ENCODE measurements at regions not wholly inside any gene's neighbourhood (a gene's known extent, or its start where the extent isn't known, plus 50 kb on each side); places are given as distances from the start of the nearest gene placed in this dataset.

DNA sequence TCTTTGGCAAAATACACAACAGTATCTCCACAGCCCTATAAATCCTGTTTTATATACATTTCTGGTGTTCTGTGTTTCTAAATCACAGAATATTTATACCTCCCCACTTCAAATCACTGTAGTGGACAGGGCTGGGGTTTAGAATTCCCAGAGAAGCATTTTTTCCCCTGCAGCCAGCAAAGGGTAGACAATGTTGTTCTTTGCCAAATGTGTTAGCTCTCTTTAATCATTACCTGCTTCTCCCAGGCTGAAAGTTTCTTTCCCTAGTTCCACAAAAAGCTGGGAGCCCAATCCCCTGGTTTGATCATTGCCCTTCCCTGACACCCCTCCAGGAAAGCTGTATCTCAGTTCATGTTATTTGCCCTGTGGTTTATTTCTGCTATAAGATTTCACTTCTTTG, 520.0 kb upstream of the SPHKAP start:
- no peak for DNase-seq

DNA sequence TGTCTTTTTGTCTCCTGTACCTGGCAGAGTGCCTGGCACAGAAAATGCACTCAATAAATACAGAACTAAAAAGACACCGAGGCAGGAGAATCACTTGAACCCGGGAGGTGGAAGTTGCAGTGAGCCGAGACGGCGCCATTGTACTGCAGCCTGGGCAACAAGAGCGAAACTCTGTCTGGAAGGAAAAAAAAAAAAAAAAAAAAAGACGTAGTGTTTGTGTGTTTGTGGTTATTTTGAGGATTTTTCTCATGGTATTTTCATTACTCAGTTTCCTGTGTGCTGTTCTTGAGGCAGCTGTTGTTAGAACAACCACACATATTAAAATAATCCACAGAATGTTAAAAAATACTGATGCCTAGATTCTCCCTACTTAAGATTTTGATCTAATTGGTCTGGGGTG, 519.2 kb upstream of the SPHKAP start:
- DNase-seq = no peak

- no peak for DNase-seq
Measured at GRCh38 chr2:228699888-228700287, 518.4 kb upstream of the SPHKAP start.

- DNase-seq = no peak
Measured at GRCh38 chr2:228699400-228699799, 517.9 kb upstream of the SPHKAP start.

GRCh38 chr2:228698963-228699362, 517.5 kb upstream of the SPHKAP start:
- no peak for DNase-seq

- DNase-seq = no peak
Measured at GRCh38 chr2:228697456-228697855, 516.0 kb upstream of the SPHKAP start.

GRCh38 chr2:228690681-228691080, 509.2 kb upstream of the SPHKAP start:
- no peak for DNase-seq

DNA sequence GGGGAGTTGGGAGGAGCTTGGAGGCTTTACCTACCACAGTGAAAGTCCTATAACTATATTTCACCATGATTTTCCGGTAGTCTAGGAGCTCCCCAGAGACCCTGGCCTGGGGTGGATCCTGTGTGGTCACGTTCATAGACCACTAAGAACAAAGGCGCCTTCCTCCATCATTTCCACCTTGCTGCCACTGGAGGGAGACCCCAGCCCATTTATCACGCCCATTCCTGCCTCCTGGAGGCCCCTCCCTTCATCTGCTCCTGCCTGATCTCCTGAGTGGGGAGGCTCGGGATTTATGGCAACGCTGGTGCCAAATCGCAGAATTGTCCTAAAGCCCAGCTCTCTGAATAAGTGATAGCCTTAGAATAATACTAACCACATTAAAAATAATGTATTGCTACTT, 507.6 kb upstream of the SPHKAP start:
- no peak for DNase-seq

DNA sequence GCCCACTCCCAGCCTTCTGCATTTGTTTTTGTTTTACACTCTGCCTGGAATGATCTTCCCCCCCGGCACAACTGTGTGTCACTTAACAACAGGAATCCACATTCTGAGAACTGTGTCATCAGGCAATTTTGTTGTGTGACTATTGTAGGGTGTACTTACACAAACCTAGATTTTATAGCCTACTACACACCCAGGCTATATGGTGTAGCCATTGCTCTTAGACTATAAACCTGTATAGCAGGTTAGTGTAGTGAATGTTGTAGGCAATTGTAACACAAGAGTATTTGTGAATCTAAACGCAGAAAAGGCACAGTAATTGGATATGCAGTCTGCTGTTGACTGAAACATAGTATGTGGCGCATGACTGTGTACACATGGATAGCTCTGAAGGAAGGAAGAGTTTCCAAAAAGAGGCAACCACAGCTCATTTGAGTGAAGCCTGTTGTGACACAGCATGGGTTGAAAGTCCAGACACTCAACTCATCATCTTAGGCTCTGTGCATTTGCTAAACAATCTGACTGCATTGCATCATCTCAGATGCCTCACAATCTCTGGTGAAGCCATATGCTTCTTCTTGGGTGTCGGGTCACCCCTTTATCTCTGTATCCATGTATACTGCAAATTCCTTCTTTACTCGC, 506.6 kb upstream of the SPHKAP start:
- no peak for DNase-seq

- DNase-seq = no peak
Measured at GRCh38 chr2:228681979-228682378, 500.5 kb upstream of the SPHKAP start.

DNA sequence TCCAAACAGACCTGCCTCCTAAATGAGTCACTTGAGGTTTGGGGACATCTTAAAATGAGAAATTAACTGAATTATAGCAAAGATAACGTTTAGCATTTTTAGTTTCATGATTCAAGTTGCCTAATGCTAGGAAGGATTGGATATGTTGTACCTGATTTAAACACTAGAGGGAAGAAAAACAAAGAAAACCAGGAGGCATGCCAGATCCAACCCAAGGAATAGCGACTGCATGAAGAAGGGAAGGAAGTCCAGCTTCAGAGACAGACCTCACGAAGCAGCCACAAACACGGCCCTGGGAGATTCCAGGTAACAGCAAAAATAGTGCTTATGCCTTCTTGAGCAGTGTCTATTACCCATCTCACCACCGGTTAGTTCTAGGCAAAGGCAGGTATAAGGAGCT, 499.9 kb upstream of the SPHKAP start:
- DNase-seq = no peak

- DNase-seq = no peak
Measured at GRCh38 chr2:228678110-228678509, 496.6 kb upstream of the SPHKAP start.

DNA sequence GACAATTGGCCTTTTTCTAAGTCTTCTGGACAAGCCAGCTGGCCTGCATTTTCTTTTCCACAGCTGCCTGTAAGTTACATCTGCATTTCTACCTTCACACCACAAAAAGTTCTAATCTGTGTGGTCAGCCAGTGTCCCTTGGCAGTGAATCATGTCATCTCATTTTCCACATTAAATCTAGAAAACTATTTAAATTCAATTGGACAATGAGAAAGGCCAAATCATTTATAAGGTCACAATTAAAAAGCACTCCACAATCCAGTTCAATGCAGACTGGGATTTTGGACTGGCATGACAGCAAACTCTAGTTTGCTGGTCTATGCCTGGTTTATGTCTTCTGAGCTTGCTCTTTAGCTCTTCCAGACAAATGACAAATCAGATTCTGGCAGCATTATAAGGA, 494.2 kb upstream of the SPHKAP start:
- no peak for DNase-seq

DNA sequence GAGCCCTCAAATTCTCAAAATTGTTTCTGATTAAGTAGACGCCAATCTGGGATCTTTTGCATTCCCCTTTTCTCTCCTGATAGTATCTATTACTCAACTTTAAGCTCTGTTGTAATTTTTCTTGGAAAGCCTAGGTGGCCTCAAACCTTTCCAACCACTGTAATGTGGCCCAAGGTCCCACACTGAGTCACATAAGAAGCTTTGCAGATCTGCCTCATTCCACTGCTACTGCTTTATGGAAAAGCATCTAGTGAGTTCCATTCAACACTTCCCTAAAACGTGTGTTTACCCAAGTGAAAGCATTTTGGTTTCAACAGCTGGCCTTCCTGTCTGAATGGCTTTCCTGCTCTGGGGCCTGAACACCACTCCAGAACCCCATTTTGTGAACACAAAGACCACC, 493.6 kb upstream of the SPHKAP start:
- DNase-seq = no peak

- DNase-seq = no peak
Measured at GRCh38 chr2:228673876-228674554, 492.5 kb upstream of the SPHKAP start.

DNA sequence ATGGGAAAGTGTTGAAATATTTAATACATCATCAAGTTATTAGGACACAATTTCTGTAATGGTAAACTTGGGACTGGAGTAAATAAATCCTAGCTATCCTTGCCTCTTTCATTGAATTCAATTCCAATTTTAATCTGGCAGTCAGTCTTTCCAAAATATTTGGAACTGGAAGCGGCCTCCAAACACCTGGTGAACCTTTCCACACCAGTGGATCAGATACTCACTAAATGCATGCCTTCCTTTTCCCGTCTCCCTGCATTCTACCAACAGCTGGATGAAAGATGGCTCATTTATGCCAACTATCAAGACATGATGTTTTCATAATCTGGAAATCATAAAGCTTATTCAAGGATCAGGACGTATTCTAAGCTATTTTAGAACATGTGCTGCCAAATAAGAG, 488.2 kb upstream of the SPHKAP start:
- DNase-seq = no peak

- DNase-seq = no peak
Measured at GRCh38 chr2:228665232-228665631, 483.7 kb upstream of the SPHKAP start.

DNA sequence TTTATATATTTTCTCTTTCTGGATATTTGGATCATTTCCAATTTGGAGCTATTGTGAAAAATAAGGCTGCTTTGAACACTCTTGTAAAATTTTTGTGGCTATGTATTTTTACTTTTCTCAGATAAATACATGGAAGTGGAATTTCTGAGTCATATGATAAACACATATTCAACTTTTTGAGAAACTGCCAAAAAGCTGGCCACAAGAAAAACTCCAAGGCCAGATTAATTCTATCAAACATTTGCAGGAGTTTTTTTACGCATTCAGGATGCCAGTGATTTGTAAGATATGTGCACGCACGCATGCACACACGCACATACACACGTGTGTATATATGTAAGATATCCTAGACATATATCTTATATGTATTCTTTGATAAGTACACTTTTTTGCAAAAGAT, 477.5 kb upstream of the SPHKAP start:
- DNase-seq = no peak

GRCh38 chr2:228657807-228658402, 476.4 kb upstream of the SPHKAP start:
- no peak for DNase-seq

DNA sequence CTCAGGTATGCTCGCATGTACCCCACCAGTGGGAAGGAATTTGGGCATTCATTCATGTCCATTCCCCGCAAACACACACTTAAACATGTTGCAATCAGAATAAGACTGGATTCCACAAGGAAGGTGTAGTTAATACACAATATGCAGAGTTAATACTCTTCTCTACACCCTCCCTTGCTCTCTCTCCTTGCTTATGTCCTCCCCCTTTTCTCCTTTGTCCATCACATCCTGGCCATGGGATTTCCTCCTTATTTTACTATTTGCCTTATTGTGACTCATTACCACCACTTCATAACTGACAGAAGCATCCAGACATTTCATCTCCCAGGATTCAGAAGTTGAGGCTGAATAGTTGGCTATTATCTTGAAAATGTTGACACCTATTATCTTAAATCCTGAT, 473.8 kb upstream of the SPHKAP start:
- DNase-seq = no peak

- no peak for DNase-seq
Measured at GRCh38 chr2:228654707-228655106, 473.2 kb upstream of the SPHKAP start.

DNA sequence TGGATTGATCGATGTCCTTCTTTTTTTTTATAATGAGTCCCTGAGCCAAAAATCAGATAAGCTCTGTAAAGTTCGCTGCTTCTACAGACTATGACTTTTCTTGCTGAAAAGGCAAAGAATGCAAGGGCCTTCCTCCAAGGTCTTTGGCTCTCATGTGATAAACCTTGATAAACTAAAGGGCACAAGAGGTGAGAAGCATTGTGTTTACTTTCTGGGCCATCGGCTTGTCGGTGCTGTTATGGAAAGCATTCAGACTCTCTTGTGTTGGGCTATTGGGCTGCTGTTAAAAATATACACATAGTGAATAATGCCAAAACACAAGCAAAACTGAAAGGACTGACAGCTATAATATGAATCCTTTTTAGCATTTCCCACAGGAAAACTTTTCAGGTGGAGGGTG, 472.4 kb upstream of the SPHKAP start:
- no peak for DNase-seq

- DNase-seq = no peak
Measured at GRCh38 chr2:228652366-228652765, 470.9 kb upstream of the SPHKAP start.

DNA sequence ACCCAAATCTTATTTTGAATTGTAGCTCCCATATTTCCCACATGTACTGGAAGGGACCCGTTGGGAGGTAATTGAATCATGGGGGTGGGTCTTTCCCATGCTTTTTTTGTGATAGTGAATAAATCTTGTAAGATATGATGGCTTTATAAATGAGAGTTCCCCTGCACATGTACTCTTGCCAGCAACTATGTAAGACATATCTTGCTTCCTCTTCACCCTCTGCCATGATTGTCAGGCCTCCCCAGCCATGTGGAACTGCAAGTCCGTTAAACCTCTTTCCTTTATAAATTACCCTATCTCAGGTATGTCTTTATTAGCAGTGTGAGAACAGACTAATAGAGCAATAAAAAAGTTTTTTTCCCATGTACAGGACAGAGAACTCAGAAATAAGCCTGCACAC, 468.4 kb upstream of the SPHKAP start:
- no peak for DNase-seq

GRCh38 chr2:228649447-228649846, 468.0 kb upstream of the SPHKAP start:
- no peak for DNase-seq

Measured in inflammatory macrophage treated with lipopolysaccharide for 1 hour (primary cell).